Urinary bladder (tissue), 3 donors: ENCODE measurements at regions not wholly inside any gene's neighbourhood (a gene's known extent, or its start where the extent isn't known, plus 50 kb on each side); places are given as distances from the start of the nearest gene placed in this dataset.

Experiments
- DNase-seq: peaks from one replicate; pipeline ENCODE4 v3.0.0-alpha.2; 2015; ENCODE audit errors: extremely low spot score
- H3K27ac ChIP-seq: one replicate; pipeline ENCODE4 v1.5.1; 2013; ENCODE audit warnings: low read depth, mild to moderate bottlenecking, moderate library complexity
- H3K36me3 ChIP-seq: one replicate; pipeline ENCODE4 v1.6.1; 2013; ENCODE audit warnings: mild to moderate bottlenecking, moderate library complexity; ENCODE audit not compliant: insufficient read depth
- H3K4me1 ChIP-seq: one replicate; pipeline ENCODE4 v1.6.1; 2013; ENCODE audit warnings: mild to moderate bottlenecking, moderate library complexity; ENCODE audit not compliant: insufficient read depth
- H3K4me3 ChIP-seq: one replicate; pipeline ENCODE4 v1.5.1; 2013; ENCODE audit warnings: low read depth, low read length
- WGBS: extraction: QIAGEN DNeasy Blood & Tissue Kit; methylation state at CpG from one replicate; pipeline ENCODE4 v1.1.7; 2013; 5-methylcytosine and 5-hydroxymethylcytosine counted together
- donor health status: healthy with polysubstance abuse.
- donor health status: healthy.

- no peaks in the 10 kb centered on the region for H3K4me1 ChIP-seq
- no peak overlapping the region for H3K4me3 ChIP-seq
- WGBS = 94% methylated on average over 1 of the region's 1 CpG
- H3K27ac ChIP-seq = no peak overlapping the region
- no peak for DNase-seq
- H3K36me3 ChIP-seq = no peaks in the 10 kb centered on the region
These were observed 262.5 kb downstream of the SLITRK6 start for GRCh38 chr13:85536706-85537105.

DNA sequence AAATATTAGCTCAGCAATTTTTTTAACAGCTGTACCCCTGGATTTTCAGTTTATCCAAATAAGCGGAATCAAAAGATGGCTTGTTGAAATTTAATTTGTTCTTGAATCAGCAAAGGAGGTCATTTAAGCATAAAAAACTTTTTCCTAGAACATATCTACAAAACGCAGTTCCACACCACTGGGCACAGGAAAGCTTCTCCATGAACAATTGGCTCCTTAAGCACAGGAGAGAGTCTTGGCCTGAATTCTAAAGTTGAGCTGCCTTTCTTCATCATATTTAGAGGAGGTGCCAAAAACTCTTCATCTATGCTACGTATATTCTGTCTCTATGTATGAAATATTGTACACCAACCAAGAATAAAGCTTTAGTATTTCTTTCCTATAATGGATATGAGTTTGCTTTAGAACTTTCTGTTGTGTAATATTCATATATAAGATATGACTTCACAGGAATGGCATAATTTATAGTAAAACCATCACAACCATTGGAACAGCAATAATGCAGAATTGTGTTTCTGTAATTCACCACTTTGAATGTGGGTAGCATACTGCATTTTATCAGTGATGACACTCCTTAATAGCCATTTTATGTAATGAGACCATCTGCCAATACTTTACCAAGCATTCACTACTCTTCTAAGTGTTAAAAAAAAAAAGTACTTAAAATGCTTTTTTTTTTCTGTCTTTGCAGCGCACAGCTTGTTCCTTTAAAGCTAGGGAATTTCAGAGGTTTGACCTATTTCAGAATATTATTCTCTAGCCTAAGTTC, 263.7 kb downstream of the SLITRK6 start:
- no peak for DNase-seq
- H3K4me1 ChIP-seq = no peaks in the 10 kb centered on the region
- H3K27ac ChIP-seq = no peak overlapping the region
- H3K36me3 ChIP-seq = no peaks in the 10 kb centered on the region
- H3K4me3 ChIP-seq = no peak overlapping the region
- 92% methylated on average over 4 of the region's 4 CpGs for WGBS

GRCh38 chr13:85533911-85534310, 265.3 kb downstream of the SLITRK6 start:
- no peaks in the 10 kb centered on the region for H3K4me1 ChIP-seq
- no peaks in the 10 kb centered on the region for H3K36me3 ChIP-seq
- no peak overlapping the region for H3K4me3 ChIP-seq
- H3K27ac ChIP-seq = no peak overlapping the region
- 91% methylated on average over 2 of the region's 2 CpGs for WGBS
- DNase-seq = no peak

GRCh38 chr13:85529218-85529594, 270.0 kb downstream of the SLITRK6 start:
- no peaks in the 10 kb centered on the region for H3K4me1 ChIP-seq
- H3K36me3 ChIP-seq = no peaks in the 10 kb centered on the region
- no peak for DNase-seq
- no peak overlapping the region for H3K27ac ChIP-seq
- WGBS = 63% methylated on average over 2 of the region's 2 CpGs
- H3K4me3 ChIP-seq = no peak overlapping the region

DNA sequence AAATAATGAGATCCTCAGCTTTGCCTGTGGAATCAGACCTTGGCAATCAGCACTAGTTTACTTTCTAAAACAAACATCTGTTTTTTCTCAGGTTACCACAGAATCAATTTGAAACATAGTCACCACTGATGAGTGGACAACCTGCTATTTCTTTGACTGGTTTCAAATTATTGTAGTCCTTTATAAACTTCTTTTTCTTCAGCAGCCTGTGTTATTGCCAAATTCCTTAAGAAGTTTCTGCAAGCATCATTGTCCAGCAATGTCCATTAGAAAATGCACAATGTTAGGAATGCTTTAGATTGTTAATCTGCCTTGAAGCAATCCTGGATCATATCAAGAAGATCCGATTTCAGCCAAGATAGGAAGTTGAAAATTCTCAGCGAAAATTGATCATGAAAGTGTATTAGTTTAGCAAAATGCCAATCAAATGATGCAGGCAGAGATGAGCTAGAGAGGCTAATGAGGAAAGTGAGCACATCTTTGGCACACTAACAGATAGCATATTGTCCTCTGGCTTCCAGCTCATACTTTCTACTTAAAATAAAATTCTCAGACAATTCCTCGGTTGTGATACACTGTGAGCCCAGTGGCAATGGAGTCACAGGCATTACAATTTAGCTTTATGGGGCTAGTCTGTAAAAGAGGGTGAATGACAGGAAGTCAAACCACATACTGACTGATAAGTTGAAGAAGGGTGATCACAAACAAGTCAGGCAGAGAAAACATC, 270.6 kb downstream of the SLITRK6 start:
- Histone ChIP-seq H3K4me1 (no peaks in the 10 kb centered on the region), H3K36me3 (no peaks in the 10 kb centered on the region), H3K4me3 (no peak overlapping the region), H3K27ac (no peak overlapping the region)
- DNase-seq = no peak
- 18% methylated on average over 3 of the region's 3 CpGs for WGBS

GRCh38 chr13:85527316-85527715, 271.9 kb downstream of the SLITRK6 start:
- no peaks in the 10 kb centered on the region for H3K4me1 ChIP-seq
- H3K4me3 ChIP-seq = no peak overlapping the region
- H3K27ac ChIP-seq = no peak overlapping the region
- 95% methylated on average over 4 of the region's 4 CpGs for WGBS
- H3K36me3 ChIP-seq = no peaks in the 10 kb centered on the region
- no peak for DNase-seq

- no peak overlapping the region for H3K27ac ChIP-seq
- H3K4me1 ChIP-seq = no peaks in the 10 kb centered on the region
- H3K4me3 ChIP-seq = no peak overlapping the region
- DNase-seq = no peak
- H3K36me3 ChIP-seq = no peaks in the 10 kb centered on the region
- 60% methylated on average over 2 of the region's 2 CpGs for WGBS
These were observed 273.8 kb downstream of the SLITRK6 start for GRCh38 chr13:85525411-85525810.

- H3K27ac ChIP-seq = no peak overlapping the region
These were observed 277.6 kb downstream of the SLITRK6 start for GRCh38 chr13:85521657-85522056.

DNA sequence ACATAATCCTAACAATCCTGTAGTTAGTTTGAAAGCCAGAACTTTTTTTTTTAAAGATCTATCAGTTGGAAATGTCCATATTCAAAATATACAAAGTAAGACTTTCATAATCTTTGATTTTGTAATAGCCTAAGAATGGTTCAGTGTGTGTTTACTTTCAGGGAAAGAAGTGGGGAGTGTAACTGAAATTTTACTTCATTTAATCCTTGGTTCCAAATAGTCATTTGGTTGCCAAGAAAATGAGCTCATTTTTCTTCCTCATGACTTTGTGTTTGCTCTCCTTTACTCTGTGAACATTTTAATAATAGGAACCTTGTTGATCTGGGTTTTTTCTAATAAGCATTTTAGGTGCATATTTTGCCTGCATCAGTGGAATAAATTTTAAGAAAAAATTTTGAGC, 278.8 kb downstream of the SLITRK6 start:
- no peaks in the 10 kb centered on the region for H3K36me3 ChIP-seq
- H3K4me3 ChIP-seq = no peak overlapping the region
- no peak for DNase-seq
- no peak overlapping the region for H3K27ac ChIP-seq
- no peaks in the 10 kb centered on the region for H3K4me1 ChIP-seq

More at GRCh38 chr13:85521657-85522056, 277.6 kb downstream of the SLITRK6 start:
- H3K4me3 ChIP-seq = no peak overlapping the region
- no peaks in the 10 kb centered on the region for H3K4me1 ChIP-seq
- no peaks in the 10 kb centered on the region for H3K36me3 ChIP-seq
- WGBS = 65% methylated on average over 2 of the region's 2 CpGs
- DNase-seq = no peak

DNA sequence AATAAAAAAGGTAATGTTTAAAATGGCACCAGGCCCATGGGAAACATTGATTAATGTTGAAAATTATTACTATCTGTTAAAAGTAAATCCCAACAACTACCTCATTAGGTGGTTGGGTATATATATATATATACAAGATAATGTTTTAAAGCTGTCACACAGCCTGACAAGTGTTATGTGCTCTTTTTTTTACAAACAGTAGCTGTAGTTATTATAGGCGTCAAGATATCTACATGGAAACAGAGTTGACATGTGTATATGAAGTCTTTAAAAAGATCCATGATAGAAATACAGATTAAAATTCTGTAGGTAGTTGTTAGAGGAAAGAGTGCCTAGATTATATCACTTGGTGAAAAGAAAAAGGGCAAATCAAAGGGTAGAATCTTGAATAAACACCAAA, 279.9 kb downstream of the SLITRK6 start:
- no peaks in the 10 kb centered on the region for H3K4me1 ChIP-seq
- H3K36me3 ChIP-seq = no peaks in the 10 kb centered on the region
- H3K27ac ChIP-seq = no peak overlapping the region
- no peak for DNase-seq
- no peak overlapping the region for H3K4me3 ChIP-seq
- 82% methylated on average over 1 of the region's 1 CpG for WGBS

GRCh38 chr13:85512421-85512820, 286.8 kb downstream of the SLITRK6 start:
- Histone ChIP-seq H3K36me3 (no peaks in the 10 kb centered on the region), H3K27ac (peak overlapping the region; percentile 19), H3K4me3 (no peak overlapping the region), H3K4me1 (no peaks in the 10 kb centered on the region)
- 60% methylated on average over 7 of the region's 7 CpGs for WGBS
- no peak for DNase-seq

GRCh38 chr13:85509512-85509911, 289.7 kb downstream of the SLITRK6 start:
- DNase-seq = peak; percentile 61
- Histone ChIP-seq H3K4me1 (no peaks in the 10 kb centered on the region), H3K4me3 (no peak overlapping the region), H3K36me3 (no peaks in the 10 kb centered on the region), H3K27ac (peak overlapping the region; percentile 56)
- WGBS = 75% methylated on average over 4 of the region's 4 CpGs

DNA sequence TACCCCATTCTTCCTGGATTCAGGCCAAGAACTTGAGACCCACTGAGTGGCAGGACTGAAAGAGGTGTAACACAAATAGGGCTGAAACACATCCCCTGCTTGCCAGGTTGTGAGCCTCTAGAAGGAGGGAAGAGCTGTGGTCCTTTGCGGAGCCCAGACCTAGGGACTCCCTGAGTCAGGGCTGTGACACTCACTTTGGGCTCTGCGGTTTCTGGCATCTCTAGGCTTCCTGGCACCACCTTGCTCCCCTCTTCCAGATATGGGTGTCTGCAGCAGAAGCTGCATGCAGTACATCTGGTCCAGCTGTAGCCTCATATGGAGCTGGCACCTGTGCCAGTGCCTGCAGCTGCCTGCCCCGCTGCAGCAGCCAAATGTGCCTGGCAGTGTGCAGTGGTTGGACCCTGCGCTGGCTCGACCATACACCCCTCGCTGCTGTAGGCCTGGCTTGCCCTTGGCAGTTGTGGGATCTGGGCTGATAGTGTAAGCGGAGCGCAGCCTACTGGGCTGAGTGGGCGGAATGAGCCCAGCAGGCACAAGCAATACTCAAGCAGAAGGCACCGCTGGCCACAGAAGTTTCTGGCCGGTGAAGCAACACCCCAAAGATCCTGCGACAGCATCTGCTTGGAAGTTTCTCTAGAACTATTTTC, 290.4 kb downstream of the SLITRK6 start:
- Histone ChIP-seq H3K36me3 (no peaks in the 10 kb centered on the region), H3K27ac (no peak overlapping the region), H3K4me1 (no peaks in the 10 kb centered on the region), H3K4me3 (no peak overlapping the region)
- no peak for DNase-seq
- WGBS = 80% methylated on average over 12 of the region's 12 CpGs

- no peaks in the 10 kb centered on the region for H3K36me3 ChIP-seq
- 34% methylated on average over 2 of the region's 2 CpGs for WGBS
- H3K4me3 ChIP-seq = no peak overlapping the region
- no peaks in the 10 kb centered on the region for H3K4me1 ChIP-seq
- DNase-seq = no peak
- no peak overlapping the region for H3K27ac ChIP-seq
These were observed 295.4 kb downstream of the SLITRK6 start for GRCh38 chr13:85503797-85504196.
